HepG2 (cell line): ENCODE measurements at regions not wholly inside any gene's neighbourhood (a gene's known extent, or its start where the extent isn't known, plus 50 kb on each side); places are given as distances from the start of the nearest gene placed in this dataset.

Source experiments
- ATAC-seq: fragments of 200-7000 bp; cut with Tn5 transposase; 3 replicates; pipeline ENCODE4 v1.9.1; 2020; ENCODE audit warnings: mild to moderate bottlenecking, moderate library complexity
- BruUV-seq: library from RNA; stranded (reverse); fragments of 400-500 nt; replicated peaks from 2 replicates; lab custom pipeline; 2021; lab: Mats Ljungman, UMichigan
- CTCF ChIA-PET: fragments of 300-600 bp; formaldehyde crosslinking; extraction: SDS; loops from one replicate; lab custom pipeline; 2021; ENCODE audit warnings: low total read pairs, inconsistent platforms, low intra/inter-chr PET ratio; lab: Yijun Ruan, JAX
- POLR2A ChIA-PET: fragments of 350-600 bp; sonication (Branson Sonifier 250); formaldehyde crosslinking; loops from one replicate; lab custom pipeline; 2020; ENCODE audit warnings: antibody characterized with exemption, inconsistent platforms; lab: Yijun Ruan, JAX
- DNase-seq: peaks from one replicate; pipeline ENCODE4 v3.0.0-alpha.2; 2015; ENCODE audit warnings: low spot score
- FAIRE-seq: peaks from 3 replicates; lab custom pipeline; 2011; peaks lifted over from hg19 to GRCh38; lab: Jason Lieb, UNC
- H2AFZ ChIP-seq: one replicate; pipeline ENCODE4 v1.6.1; 2011; ENCODE audit warnings: low read length, inconsistent platforms
- H3K27ac ChIP-seq: fragments of 300-600 bp; 3 replicates; pipeline ENCODE4 v1.8.0; 2011; ENCODE audit warnings: mixed run types, mild to moderate bottlenecking, mixed read lengths, low read length, inconsistent platforms; ENCODE audit not compliant: insufficient read depth; ENCODE audit errors: extremely low read length
- H3K27me3 ChIP-seq, 2 experiments: fragments of 200-600 bp in 1 of 2; 2 replicates in 1 of 2; 3 replicates in 1 of 2; pipeline versions ENCODE4 v1.6.0 to v1.8.0; 2011; ENCODE audit warnings: low read length in 2 of 2, mild to moderate bottlenecking in 2 of 2, moderate library complexity in 2 of 2, inconsistent platforms in 1 of 2; ENCODE audit not compliant: insufficient read depth in 2 of 2, control insufficient read depth in 1 of 2
- H3K36me3 ChIP-seq, 2 experiments: fragments of 200-600 bp in 1 of 2; replicated peaks in 1 of 2; 2 replicates in 1 of 2; 3 replicates in 1 of 2; pipeline versions ENCODE4 v1.5.1 to v1.8.0; 2011; ENCODE audit warnings: low read length in 2 of 2, inconsistent platforms in 1 of 2; ENCODE audit not compliant: insufficient read depth in 2 of 2, control insufficient read depth in 1 of 2
- H3K4me1 ChIP-seq: 2 replicates; pipeline ENCODE4 v1.5.1; 2012; ENCODE audit warnings: low read length, inconsistent platforms; ENCODE audit not compliant: insufficient read depth
- H3K4me2 ChIP-seq: 2 replicates; pipeline ENCODE4 v1.6.0; 2011; ENCODE audit warnings: low read depth, low read length, inconsistent platforms
- H3K4me3 ChIP-seq, 3 experiments: fragments of 200-600 bp in 1 of 3; sonication (generic), shearing (Covaris generic) in 1 of 3; replicated peaks in 1 of 3; 2 replicates each; pipeline ENCODE4 v1.5.1; 2011 to 2016; ENCODE audit warnings: low read length in 3 of 3, inconsistent platforms in 2 of 3, low read depth in 2 of 3, mild to moderate bottlenecking in 2 of 3, control low read depth in 1 of 3, mixed read lengths in 1 of 3; ENCODE audit not compliant: insufficient read depth in 1 of 3
- H3K79me2 ChIP-seq: one replicate; pipeline ENCODE4 v1.6.1; 2011; ENCODE audit warnings: low read length, inconsistent platforms; ENCODE audit not compliant: insufficient read depth
- H3K9ac ChIP-seq: 2 replicates; pipeline ENCODE4 v1.6.0; 2011; ENCODE audit warnings: mild to moderate bottlenecking, low read depth, low read length, inconsistent platforms; ENCODE audit not compliant: insufficient read depth
- H3K9me3 ChIP-seq: 2 replicates; pipeline ENCODE4 v1.5.1; 2012; ENCODE audit warnings: mild to moderate bottlenecking, low read length
- H4K20me1 ChIP-seq: 2 replicates; pipeline ENCODE4 v1.6.0; 2011; ENCODE audit warnings: inconsistent platforms, mild to moderate bottlenecking, low read length, moderate library complexity; ENCODE audit not compliant: insufficient read depth
- CTCF ChIP-seq: sonication (generic); formaldehyde crosslinking; IDR thresholded peaks from 2 replicates; pipeline ENCODE4 v1.5.0; 2020; ENCODE audit warnings: mild to moderate bottlenecking, missing genetic modification reagents, moderate library complexity
- HIC2 ChIP-seq: sonication (generic); formaldehyde crosslinking; IDR thresholded peaks from 2 replicates; pipeline ENCODE4 v1.9.0; 2022; ENCODE audit warnings: low read depth, missing genetic modification reagents
- STAG1 ChIP-seq: sonication (generic); formaldehyde crosslinking; IDR thresholded peaks from 2 replicates; pipeline ENCODE4 v1.4.0; 2020; ENCODE audit warnings: missing genetic modification reagents
- WGBS: methylation state at CpG from one replicate; pipeline ENCODE4 v1.1.6; 2017; ENCODE audit warnings: low lambda C conversion rate; 5-methylcytosine and 5-hydroxymethylcytosine counted together
- in situ Hi-C: cut with HindIII; loops from 2 replicates; pipeline ENCODE4 v1.10.0; 2017; ENCODE audit warnings: low pct_unique_long_range_greater_than_20kb; ENCODE audit not compliant: extremely low pct_ligation_motif_present
- intact Hi-C: fragments of 100-400 bp; cut with micrococcal nuclease; formaldehyde crosslinking; loops from one replicate; pipeline ENCODE4 v1.10.0; 2022; ENCODE audit not compliant: unreplicated experiment

- no peak for DNase-seq
These were observed 177.8 kb upstream of the RGPD4 start for GRCh38 chr2:107648781-107649404.

More at GRCh38 chr2:107648781-107649404, 177.8 kb upstream of the RGPD4 start:
- Histone ChIP-seq H3K4me1 (no peaks in the 10 kb centered on the region), H4K20me1 (no peaks in the 10 kb centered on the region), H3K27me3 (no peaks in the 10 kb centered on the region), H2AFZ (no peak overlapping the region), H3K4me3 (no peak overlapping the region), H3K36me3 (no peaks in the 10 kb centered on the region), H3K27ac (no peak overlapping the region), H3K9ac (no peak overlapping the region), H3K9me3 (peaks cover 77% of the 10 kb centered on the region), H3K4me2 (no peak overlapping the region), H3K79me2 (no peaks in the 10 kb centered on the region)
- POLR2A ChIA-PET = no interaction called here
- CTCF ChIA-PET = no interaction called here
- TF ChIP-seq STAG1 (peak; percentile 35), CTCF (CRISPR knock-in tag) (peak; percentile 34; the same call in 1 of the 2 replicates), HIC2 (CRISPR knock-in tag) (no peak)
- FAIRE-seq (no peak), ATAC-seq (peak; percentile 77)
- WGBS = 12% methylated on average over 10 of the region's 11 CpGs
- in situ Hi-C loops (no loop called here), intact Hi-C loops (no loop called here)
- no TSS peak for BruUV-seq
